LNCAP (cell line): ENCODE measurements at regions not wholly inside any gene's neighbourhood (a gene's known extent, or its start where the extent isn't known, plus 50 kb on each side); places are given as distances from the start of the nearest gene placed in this dataset.

ENCODE experiments used
- CTCF ChIP-seq: fragments of 450-650 bp; IDR thresholded peaks from 2 replicates; pipeline ENCODE4 v1.5.1; 2017; ENCODE audit warnings: mild to moderate bottlenecking

- no peak for TF ChIP-seq CTCF
These were observed 325.4 kb upstream of the NPVF start for GRCh38 chr7:25553580-25554291.

GRCh38 chr7:25557379-25557917 lies 329.2 kb upstream of the NPVF start:
- TF ChIP-seq CTCF: no peak

GRCh38 chr7:25557930-25558329 lies 329.6 kb upstream of the NPVF start:
- no peak for TF ChIP-seq CTCF

GRCh38 chr7:25558605-25559004 lies 330.3 kb upstream of the NPVF start:
- no peak for TF ChIP-seq CTCF

- no peak for TF ChIP-seq CTCF
These were observed 331.5 kb upstream of the NPVF start for GRCh38 chr7:25559581-25560367.

- no peak for TF ChIP-seq CTCF
These were observed 334.4 kb upstream of the NPVF start for GRCh38 chr7:25562673-25563182.

- TF ChIP-seq CTCF: no peak
These were observed 336.7 kb upstream of the NPVF start for GRCh38 chr7:25565002-25565401.
